Activated T-helper 17 cell treated with anti-CD3 and anti-CD28 coated beads, Interleukin-2, amount 50 U/mL, for 72 hours (primary cell): ENCODE measurements at regions not wholly inside any gene's neighbourhood (a gene's known extent, or its start where the extent isn't known, plus 50 kb on each side); places are given as distances from the start of the nearest gene placed in this dataset.

Experiments used
- ATAC-seq: fragments of 150-1000 bp; cut with Tn5 transposase; replicated peaks from 2 replicates; pipeline ENCODE4 v1.10.0; 2021; ENCODE audit warnings: mild to moderate bottlenecking, moderate library complexity
- H3K27ac Mint-ChIP-seq: one replicate; pipeline ENCODE4 v1.8.0; 2022; ENCODE audit warnings: mixed read lengths
- H3K27me3 Mint-ChIP-seq: one replicate; pipeline ENCODE4 v1.8.0; 2022; ENCODE audit warnings: mixed read lengths
- H3K36me3 Mint-ChIP-seq: one replicate; pipeline ENCODE4 v1.8.0; 2022; ENCODE audit warnings: low read depth, mild to moderate bottlenecking, mixed read lengths
- H3K4me1 Mint-ChIP-seq: one replicate; pipeline ENCODE4 v1.8.0; 2022; ENCODE audit warnings: mixed read lengths
- H3K4me3 Mint-ChIP-seq: one replicate; pipeline ENCODE4 v1.8.0; 2022; ENCODE audit warnings: mild to moderate bottlenecking, mixed read lengths
- H3K9me3 Mint-ChIP-seq: one replicate; pipeline ENCODE4 v1.8.0; 2022; ENCODE audit warnings: mixed read lengths

DNA sequence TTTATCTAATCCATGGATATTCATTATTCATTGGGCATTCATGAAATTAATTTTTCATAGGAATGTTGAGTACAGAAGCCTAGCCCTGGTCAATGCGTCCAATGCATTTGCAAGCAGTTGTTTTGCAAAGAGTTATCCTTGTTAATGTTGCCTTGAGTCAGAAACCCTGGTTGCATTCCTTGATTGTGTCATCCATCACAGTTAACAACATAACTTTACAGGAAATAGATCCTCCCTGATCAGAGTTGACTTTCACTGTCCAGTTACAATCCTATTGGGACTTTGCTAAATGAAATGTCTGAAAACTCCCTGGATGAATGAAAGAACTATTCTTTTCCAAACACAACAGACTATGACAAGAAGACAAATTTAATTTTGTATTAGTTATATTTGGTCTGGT is 924.3 kb upstream of the SLIT2 start:
- ATAC-seq: no peak
- H3K9me3 Mint-ChIP-seq: peaks cover 16% of the 10 kb centered on the region
- no peaks in the 10 kb centered on the region for H3K4me1 Mint-ChIP-seq
- no peaks in the 10 kb centered on the region for H3K27me3 Mint-ChIP-seq
- H3K27ac Mint-ChIP-seq: no peak overlapping the region
- no peaks in the 10 kb centered on the region for H3K36me3 Mint-ChIP-seq
- H3K4me3 Mint-ChIP-seq: no peak overlapping the region

- H3K36me3 Mint-ChIP-seq: no peaks in the 10 kb centered on the region
- H3K9me3 Mint-ChIP-seq: peaks cover 8% of the 10 kb centered on the region
- no peak overlapping the region for H3K4me3 Mint-ChIP-seq
- no peaks in the 10 kb centered on the region for H3K27me3 Mint-ChIP-seq
- no peak overlapping the region for H3K27ac Mint-ChIP-seq
- no peaks in the 10 kb centered on the region for H3K4me1 Mint-ChIP-seq
- ATAC-seq: no peak
These were observed 927.5 kb upstream of the SLIT2 start for GRCh38 chr4:19324184-19324583.

DNA sequence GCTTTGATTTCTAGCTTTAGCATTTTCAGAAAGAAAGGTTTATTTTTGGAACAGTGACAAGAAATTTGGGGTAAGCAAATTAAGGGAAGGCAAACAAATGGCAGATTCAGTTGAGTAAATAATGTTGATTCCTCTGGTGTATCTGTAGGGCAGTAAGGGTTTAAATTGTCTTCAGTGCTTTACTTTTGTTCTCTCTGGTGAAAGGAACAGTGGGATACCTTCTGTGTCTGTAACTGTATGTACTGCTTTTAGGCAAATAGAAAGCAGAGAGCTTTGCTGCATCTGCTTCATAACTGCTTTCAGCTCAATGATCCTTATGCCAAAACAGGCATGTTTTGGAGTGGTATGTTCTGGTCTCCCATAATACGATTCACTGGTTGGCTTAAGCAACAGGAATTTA is 932.1 kb upstream of the SLIT2 start:
- no peaks in the 10 kb centered on the region for H3K36me3 Mint-ChIP-seq
- H3K4me1 Mint-ChIP-seq: no peaks in the 10 kb centered on the region
- H3K27ac Mint-ChIP-seq: no peak overlapping the region
- H3K27me3 Mint-ChIP-seq: no peaks in the 10 kb centered on the region
- ATAC-seq: no peak
- H3K9me3 Mint-ChIP-seq: peaks cover 9% of the 10 kb centered on the region
- H3K4me3 Mint-ChIP-seq: no peak overlapping the region

DNA sequence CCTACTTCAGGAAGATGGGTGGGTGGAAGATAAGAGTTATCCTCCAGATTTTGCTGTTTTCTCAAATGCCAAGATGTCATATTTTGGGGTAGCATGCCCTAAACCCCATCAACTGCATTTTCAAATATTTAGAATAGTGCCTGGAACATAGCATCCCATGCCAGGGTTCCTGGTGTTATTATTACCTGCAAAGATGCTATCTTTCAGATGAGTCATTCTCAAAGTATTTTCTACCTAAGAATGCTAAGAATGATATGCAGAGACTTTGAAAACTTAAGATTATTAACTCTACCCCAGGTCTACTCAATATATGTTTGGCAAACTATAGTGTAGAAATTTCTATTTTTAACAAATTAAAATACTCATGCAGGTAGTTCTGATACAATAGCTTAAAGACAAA is 934.3 kb upstream of the SLIT2 start:
- H3K4me3 Mint-ChIP-seq: no peak overlapping the region
- no peaks in the 10 kb centered on the region for H3K4me1 Mint-ChIP-seq
- H3K9me3 Mint-ChIP-seq: peaks cover 10% of the 10 kb centered on the region
- no peaks in the 10 kb centered on the region for H3K36me3 Mint-ChIP-seq
- no peaks in the 10 kb centered on the region for H3K27me3 Mint-ChIP-seq
- H3K27ac Mint-ChIP-seq: no peak overlapping the region
- ATAC-seq: no peak

- no peak overlapping the region for H3K4me3 Mint-ChIP-seq
- H3K36me3 Mint-ChIP-seq: no peaks in the 10 kb centered on the region
- no peaks in the 10 kb centered on the region for H3K4me1 Mint-ChIP-seq
- ATAC-seq: no peak
- H3K27me3 Mint-ChIP-seq: no peaks in the 10 kb centered on the region
- H3K9me3 Mint-ChIP-seq: peaks cover 9% of the 10 kb centered on the region
- no peak overlapping the region for H3K27ac Mint-ChIP-seq
These were observed 937.6 kb upstream of the SLIT2 start for GRCh38 chr4:19314116-19314515.

DNA sequence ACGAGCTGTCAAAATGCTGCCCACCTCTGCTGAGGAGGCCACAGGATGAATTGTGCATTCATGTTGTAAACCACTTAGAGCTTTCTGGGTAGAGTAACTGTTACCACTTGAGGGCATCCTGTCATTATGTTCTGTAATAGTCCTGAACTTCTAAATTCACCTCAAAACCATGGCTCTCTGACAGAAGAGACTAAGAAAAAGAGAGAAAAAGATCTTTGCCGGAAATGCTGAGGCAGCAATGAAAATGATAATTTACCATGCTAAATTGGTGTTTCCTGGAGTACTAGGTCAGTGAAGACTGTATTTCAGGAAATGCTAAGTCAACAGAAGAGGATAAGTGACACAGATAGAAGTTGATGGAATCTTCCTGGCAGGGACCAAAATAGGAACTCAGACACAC is 942.3 kb upstream of the SLIT2 start:
- no peak overlapping the region for H3K4me3 Mint-ChIP-seq
- peaks cover 9% of the 10 kb centered on the region for H3K9me3 Mint-ChIP-seq
- no peak overlapping the region for H3K27ac Mint-ChIP-seq
- no peaks in the 10 kb centered on the region for H3K27me3 Mint-ChIP-seq
- H3K36me3 Mint-ChIP-seq: no peaks in the 10 kb centered on the region
- no peak for ATAC-seq
- no peaks in the 10 kb centered on the region for H3K4me1 Mint-ChIP-seq

DNA sequence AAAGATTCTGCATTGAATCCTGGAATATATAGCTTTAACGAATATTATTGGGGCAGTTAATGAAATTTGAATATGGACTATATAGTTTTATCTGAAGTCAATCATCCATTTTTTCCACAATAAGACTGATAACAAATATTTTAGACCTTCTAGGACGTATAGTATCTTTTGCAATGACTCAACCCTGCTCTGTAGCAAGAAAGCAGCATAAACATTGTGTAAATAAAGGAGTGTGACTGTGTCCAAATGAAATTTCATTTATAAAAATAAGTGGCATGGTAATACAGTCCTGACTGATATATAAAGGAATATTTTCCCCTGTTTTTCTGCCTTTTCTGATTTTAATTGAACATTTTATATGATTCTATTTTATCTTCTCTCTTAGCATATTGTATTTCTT is 947.7 kb upstream of the SLIT2 start:
- Mint-ChIP-seq H3K9me3 (peaks cover 13% of the 10 kb centered on the region), H3K4me1 (no peaks in the 10 kb centered on the region), H3K27me3 (no peaks in the 10 kb centered on the region), H3K36me3 (no peaks in the 10 kb centered on the region), H3K27ac (no peak overlapping the region), H3K4me3 (no peak overlapping the region)
- ATAC-seq: no peak

DNA sequence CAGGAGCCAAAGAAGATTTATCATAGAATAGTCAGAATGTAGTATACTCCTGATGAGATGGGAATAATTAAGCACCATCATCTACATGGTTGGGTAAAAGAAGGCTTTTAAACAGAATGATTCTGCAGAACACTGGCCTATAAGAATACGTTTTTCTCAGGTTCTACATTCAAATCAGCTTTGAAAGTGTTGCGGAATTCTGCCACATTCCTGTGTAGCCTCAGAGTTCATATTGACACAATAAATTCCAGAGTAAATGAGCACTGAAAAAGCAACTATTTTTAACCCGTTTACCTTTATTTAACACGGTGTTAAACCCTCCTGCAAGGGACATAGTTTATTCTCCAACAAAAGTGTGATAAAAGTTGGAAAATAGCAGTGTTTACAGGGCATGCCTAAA is 950.2 kb upstream of the SLIT2 start:
- Mint-ChIP-seq H3K27me3 (no peaks in the 10 kb centered on the region), H3K4me1 (no peaks in the 10 kb centered on the region), H3K9me3 (peaks cover 14% of the 10 kb centered on the region), H3K27ac (no peak overlapping the region), H3K4me3 (no peak overlapping the region), H3K36me3 (no peaks in the 10 kb centered on the region)
- ATAC-seq: no peak

DNA sequence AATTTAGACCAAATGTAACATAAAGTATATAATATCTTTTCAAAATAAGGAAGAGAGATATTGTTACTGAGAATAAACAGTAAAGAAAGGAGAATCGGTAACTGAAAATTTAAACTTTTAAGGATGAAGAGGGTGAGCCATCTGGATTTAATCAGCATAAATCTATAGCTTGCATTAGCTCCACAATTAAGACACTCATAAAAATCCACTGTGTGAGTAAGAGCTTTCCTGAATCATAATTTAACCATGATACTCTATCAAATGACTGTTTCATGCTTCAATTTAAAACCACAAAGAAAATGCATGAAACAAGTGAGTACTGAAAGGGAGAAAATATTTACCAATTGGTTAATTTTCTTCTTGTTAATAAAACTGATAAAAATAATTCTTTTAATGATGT is 951.5 kb upstream of the SLIT2 start:
- Mint-ChIP-seq H3K27me3 (no peaks in the 10 kb centered on the region), H3K4me3 (no peak overlapping the region), H3K9me3 (peaks cover 14% of the 10 kb centered on the region), H3K36me3 (no peaks in the 10 kb centered on the region), H3K4me1 (no peaks in the 10 kb centered on the region), H3K27ac (no peak overlapping the region)
- ATAC-seq: no peak

- no peak overlapping the region for H3K4me3 Mint-ChIP-seq
- no peaks in the 10 kb centered on the region for H3K36me3 Mint-ChIP-seq
- H3K9me3 Mint-ChIP-seq: peaks cover 22% of the 10 kb centered on the region
- ATAC-seq: no peak
- no peaks in the 10 kb centered on the region for H3K27me3 Mint-ChIP-seq
- no peak overlapping the region for H3K27ac Mint-ChIP-seq
- no peaks in the 10 kb centered on the region for H3K4me1 Mint-ChIP-seq
These were observed 952.7 kb upstream of the SLIT2 start for GRCh38 chr4:19298998-19299397.

GRCh38 chr4:19293781-19294180 is 957.9 kb upstream of the SLIT2 start:
- Mint-ChIP-seq H3K36me3 (no peaks in the 10 kb centered on the region), H3K9me3 (peaks cover 32% of the 10 kb centered on the region)

DNA sequence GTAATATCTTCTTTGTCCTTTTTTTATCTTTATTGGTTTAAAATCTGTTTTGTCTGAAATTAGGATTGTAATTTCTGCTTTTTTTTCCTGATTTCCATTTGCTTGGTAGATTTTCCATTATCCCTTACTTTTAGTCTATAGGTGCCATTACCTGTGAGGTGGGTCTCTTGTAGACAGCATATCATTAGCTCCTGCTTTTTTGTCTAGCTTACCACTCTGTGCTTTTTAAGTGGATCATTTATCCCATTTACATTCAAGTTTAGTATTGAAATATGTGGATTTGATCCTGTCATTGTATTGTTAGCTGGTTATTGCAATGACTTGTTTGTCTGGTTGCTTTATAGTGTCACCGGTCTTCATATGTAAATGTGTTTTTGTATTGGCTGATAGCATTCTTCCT is 958.6 kb upstream of the SLIT2 start:
- Mint-ChIP-seq H3K9me3 (peaks cover 32% of the 10 kb centered on the region), H3K27ac (no peak overlapping the region), H3K36me3 (no peaks in the 10 kb centered on the region), H3K4me3 (no peak overlapping the region), H3K4me1 (no peaks in the 10 kb centered on the region), H3K27me3 (no peaks in the 10 kb centered on the region)
- ATAC-seq: no peak

More at GRCh38 chr4:19293781-19294180, 957.9 kb upstream of the SLIT2 start:
- no peaks in the 10 kb centered on the region for H3K4me1 Mint-ChIP-seq
- H3K27me3 Mint-ChIP-seq: no peaks in the 10 kb centered on the region
- H3K27ac Mint-ChIP-seq: no peak overlapping the region
- H3K4me3 Mint-ChIP-seq: no peak overlapping the region
- ATAC-seq: no peak

GRCh38 chr4:19286924-19287323 is 964.8 kb upstream of the SLIT2 start:
- Mint-ChIP-seq H3K9me3 (peaks cover 14% of the 10 kb centered on the region), H3K36me3 (no peaks in the 10 kb centered on the region), H3K27ac (no peak overlapping the region), H3K27me3 (no peaks in the 10 kb centered on the region), H3K4me1 (no peaks in the 10 kb centered on the region), H3K4me3 (no peak overlapping the region)
- no peak for ATAC-seq

GRCh38 chr4:19285146-19285545 is 966.6 kb upstream of the SLIT2 start:
- Mint-ChIP-seq H3K27me3 (no peaks in the 10 kb centered on the region), H3K36me3 (no peaks in the 10 kb centered on the region), H3K4me3 (no peak overlapping the region), H3K4me1 (no peaks in the 10 kb centered on the region), H3K27ac (no peak overlapping the region), H3K9me3 (peaks cover 18% of the 10 kb centered on the region)
- no peak for ATAC-seq

- H3K27ac Mint-ChIP-seq: no peak overlapping the region
- no peaks in the 10 kb centered on the region for H3K4me1 Mint-ChIP-seq
- no peaks in the 10 kb centered on the region for H3K36me3 Mint-ChIP-seq
- H3K4me3 Mint-ChIP-seq: no peak overlapping the region
- H3K9me3 Mint-ChIP-seq: peaks cover 20% of the 10 kb centered on the region
- H3K27me3 Mint-ChIP-seq: no peaks in the 10 kb centered on the region
- ATAC-seq: no peak
These were observed 973.0 kb upstream of the SLIT2 start for GRCh38 chr4:19278665-19279064.

GRCh38 chr4:19266566-19266965 is 985.1 kb upstream of the SLIT2 start:
- H3K4me1 Mint-ChIP-seq: no peaks in the 10 kb centered on the region
- H3K27me3 Mint-ChIP-seq: no peaks in the 10 kb centered on the region
- no peak for ATAC-seq
- peaks cover 16% of the 10 kb centered on the region for H3K9me3 Mint-ChIP-seq
- H3K36me3 Mint-ChIP-seq: no peaks in the 10 kb centered on the region
- no peak overlapping the region for H3K4me3 Mint-ChIP-seq
- no peak overlapping the region for H3K27ac Mint-ChIP-seq
